HFFc6 (cell line): ENCODE measurements at regions not wholly inside any gene's neighbourhood (a gene's known extent, or its start where the extent isn't known, plus 50 kb on each side); places are given as distances from the start of the nearest gene placed in this dataset.

Source experiments
- DNase-seq: peaks from one replicate; pipeline ENCODE4 v3.0.0-alpha.2; 2018
- H3K27ac Mint-ChIP-seq: 2 replicates; pipeline ENCODE4 v1.8.0; 2020; ENCODE audit warnings: mild to moderate bottlenecking, mixed read lengths
- H3K27me3 Mint-ChIP-seq: 2 replicates; pipeline ENCODE4 v1.8.0; 2021; ENCODE audit warnings: mild to moderate bottlenecking, moderate library complexity, mixed read lengths; ENCODE audit not compliant: insufficient read depth
- H3K36me3 Mint-ChIP-seq: 2 replicates; pipeline ENCODE4 v1.8.0; 2021; ENCODE audit warnings: low read depth, mixed read lengths
- H3K4me1 Mint-ChIP-seq: 2 replicates; pipeline ENCODE4 v1.8.0; 2020; ENCODE audit warnings: low read depth, mixed read lengths
- H3K4me3 Mint-ChIP-seq: 2 replicates; pipeline ENCODE4 v1.8.0; 2020; ENCODE audit warnings: mild to moderate bottlenecking, moderate library complexity, mixed read lengths
- H3K9me3 Mint-ChIP-seq: 2 replicates; pipeline ENCODE4 v1.8.0; 2020; ENCODE audit warnings: mild to moderate bottlenecking, mixed read lengths
- CTCF ChIP-seq: fragments of 200-600 bp; sonication (generic); IDR thresholded peaks from 2 replicates; pipeline ENCODE4 v1.5.0; 2021; ENCODE audit warnings: antibody characterized with exemption, mild to moderate bottlenecking

- no peak for DNase-seq
- Mint-ChIP-seq H3K27me3 (no peaks in the 10 kb centered on the region; the same call in 1 of the 2 replicates), H3K4me3 (no peak overlapping the region), H3K27ac (no peak overlapping the region), H3K4me1 (no peaks in the 10 kb centered on the region), H3K9me3 (no peaks in the 10 kb centered on the region), H3K36me3 (no peaks in the 10 kb centered on the region)
- TF ChIP-seq CTCF: no peak
Measured at GRCh38 chr5:124474528-124475215, 271.8 kb downstream of the ZNF608 start.

- no peak overlapping the region for H3K4me3 Mint-ChIP-seq
- H3K36me3 Mint-ChIP-seq: no peaks in the 10 kb centered on the region
- no peaks in the 10 kb centered on the region for H3K4me1 Mint-ChIP-seq
- H3K27ac Mint-ChIP-seq: no peak overlapping the region
- no peaks in the 10 kb centered on the region for H3K27me3 Mint-ChIP-seq
- no peak for DNase-seq
- H3K9me3 Mint-ChIP-seq: no peaks in the 10 kb centered on the region
- TF ChIP-seq CTCF: no peak
Measured at GRCh38 chr5:124468671-124469411, 277.6 kb downstream of the ZNF608 start.

GRCh38 chr5:124467745-124468144 is 278.7 kb downstream of the ZNF608 start:
- no peak for TF ChIP-seq CTCF
- no peaks in the 10 kb centered on the region for H3K9me3 Mint-ChIP-seq
- H3K27ac Mint-ChIP-seq: no peak overlapping the region
- no peaks in the 10 kb centered on the region for H3K4me1 Mint-ChIP-seq
- H3K27me3 Mint-ChIP-seq: no peaks in the 10 kb centered on the region; the same call in 1 of the 2 replicates
- no peak overlapping the region for H3K4me3 Mint-ChIP-seq
- DNase-seq: no peak
- no peaks in the 10 kb centered on the region for H3K36me3 Mint-ChIP-seq

- no peaks in the 10 kb centered on the region for H3K36me3 Mint-ChIP-seq
- H3K4me3 Mint-ChIP-seq: no peak overlapping the region
- no peak overlapping the region for H3K27ac Mint-ChIP-seq
- DNase-seq: no peak
- H3K4me1 Mint-ChIP-seq: no peaks in the 10 kb centered on the region
- H3K27me3 Mint-ChIP-seq: no peaks in the 10 kb centered on the region; the same call in none of the 2 replicates
- TF ChIP-seq CTCF: no peak
- no peaks in the 10 kb centered on the region for H3K9me3 Mint-ChIP-seq
Measured at GRCh38 chr5:124466011-124466410, 280.4 kb downstream of the ZNF608 start.

- no peak for DNase-seq
- Mint-ChIP-seq H3K4me3 (no peak overlapping the region), H3K27me3 (peaks cover 1% of the 10 kb centered on the region), H3K4me1 (no peaks in the 10 kb centered on the region), H3K9me3 (peaks cover 19% of the 10 kb centered on the region; the same call in 1 of the 2 replicates), H3K27ac (no peak overlapping the region), H3K36me3 (no peaks in the 10 kb centered on the region; the same call in 1 of the 2 replicates)
- TF ChIP-seq CTCF: no peak
Measured at GRCh38 chr5:124463851-124464250, 282.6 kb downstream of the ZNF608 start.
